Endothelial cell of umbilical vein (primary cell): ENCODE measurements at regions not wholly inside any gene's neighbourhood (a gene's known extent, or its start where the extent isn't known, plus 50 kb on each side); places are given as distances from the start of the nearest gene placed in this dataset.

ENCODE experiments used
- BruUV-seq: library from RNA; stranded (reverse); fragments of 400-500 nt; replicated peaks from 2 replicates; lab custom pipeline; 2021; lab: Mats Ljungman, UMichigan
- CTCF ChIA-PET: fragments of 300-600, 350-600 bp; sonication (Branson Sonifier 250); formaldehyde crosslinking; loops from one replicate; lab custom pipeline; 2021; ENCODE audit warnings: antibody characterized with exemption, inconsistent platforms; lab: Charles Lee
- POLR2A ChIA-PET: fragments of 300-600, 350-600 bp; sonication (Branson Sonifier 250); formaldehyde crosslinking; loops from one replicate; lab custom pipeline; 2021; ENCODE audit warnings: antibody characterized with exemption, inconsistent platforms; lab: Charles Lee
- DNase-seq: peaks from one replicate; pipeline ENCODE4 v3.0.0-alpha.2; 2011; ENCODE audit warnings: low read depth, low spot score
- FAIRE-seq: peaks from 2 replicates; lab custom pipeline; 2011; peaks lifted over from hg19 to GRCh38; lab: Jason Lieb, UNC
- H2AFZ ChIP-seq: 2 replicates; pipeline ENCODE4 v1.6.0; 2012; ENCODE audit warnings: low read depth, low read length, control low read depth, inconsistent platforms
- H3K27ac ChIP-seq: 2 replicates; pipeline ENCODE4 v1.5.1; 2011; ENCODE audit warnings: low read depth, mild to moderate bottlenecking, control low read depth, low read length, moderate library complexity; ENCODE audit not compliant: insufficient read depth
- H3K27me3 ChIP-seq, 2 experiments: 2 replicates each; pipeline versions ENCODE4 v1.6.0 to v1.6.1; 2011; ENCODE audit warnings: low read length in 2 of 2, mixed read lengths in 1 of 2; ENCODE audit not compliant: control insufficient read depth in 2 of 2, insufficient read depth in 2 of 2
- H3K36me3 ChIP-seq, 2 experiments: 2 replicates in 1 of 2; 3 replicates in 1 of 2; pipeline ENCODE4 v1.5.1; 2011; ENCODE audit warnings: low read length in 2 of 2, mild to moderate bottlenecking in 1 of 2, moderate library complexity in 1 of 2; ENCODE audit not compliant: control insufficient read depth in 2 of 2, insufficient read depth in 2 of 2; ENCODE audit errors: extremely low read depth in 1 of 2
- H3K4me1 ChIP-seq: 3 replicates; pipeline ENCODE4 v1.5.1; 2011; ENCODE audit warnings: mild to moderate bottlenecking, low read length; ENCODE audit not compliant: control insufficient read depth, insufficient read depth; ENCODE audit errors: extremely low read depth
- H3K4me2 ChIP-seq: 2 replicates; pipeline ENCODE4 v1.6.1; 2011; ENCODE audit warnings: low read length, control low read depth, mixed read lengths; ENCODE audit not compliant: insufficient read depth
- H3K4me3 ChIP-seq, 3 experiments: fragments of 200-600 bp in 1 of 3; sonication (generic), shearing (Covaris generic) in 1 of 3; replicated peaks in 1 of 3; 2 replicates each; pipeline ENCODE4 v1.5.1; 2011 to 2016; ENCODE audit warnings: control low read depth in 3 of 3, low read length in 3 of 3, mild to moderate bottlenecking in 2 of 3, inconsistent platforms in 1 of 3, low read depth in 1 of 3, moderate library complexity in 1 of 3; ENCODE audit not compliant: insufficient read depth in 1 of 3
- H3K79me2 ChIP-seq: 2 replicates; pipeline ENCODE4 v1.6.0; 2012; ENCODE audit warnings: low read length, inconsistent platforms; ENCODE audit not compliant: control insufficient read depth, insufficient read depth
- H3K9ac ChIP-seq: replicated peaks from 2 replicates; pipeline ENCODE3; 2011; ENCODE audit warnings: low read length, control low read depth; ENCODE audit not compliant: insufficient read depth; ENCODE audit errors: extremely low read depth
- H3K9me1 ChIP-seq: replicated peaks from 3 replicates; pipeline ENCODE4 v1.6.0; 2011; ENCODE audit warnings: mild to moderate bottlenecking, low read length; ENCODE audit not compliant: control insufficient read depth, insufficient read depth; ENCODE audit errors: extremely low read depth
- H3K9me3 ChIP-seq: replicated peaks from 2 replicates; pipeline ENCODE4 v1.5.1; 2012; ENCODE audit warnings: low read length, inconsistent platforms; ENCODE audit not compliant: control insufficient read depth, insufficient read depth
- H4K20me1 ChIP-seq: replicated peaks from 2 replicates; pipeline ENCODE3; 2011; ENCODE audit warnings: mild to moderate bottlenecking, low read length; ENCODE audit not compliant: control insufficient read depth, insufficient read depth; ENCODE audit errors: extremely low read depth
- CTCF ChIP-seq, 2 donors: IDR thresholded peaks; 1 replicate in 1 of 2; 2 replicates in 1 of 2; pipeline ENCODE4 v1.5.1; 2011; ENCODE audit warnings: low read length in 2 of 2, mild to moderate bottlenecking in 2 of 2, moderate library complexity in 2 of 2, control low read depth in 1 of 2, inconsistent platforms in 1 of 2, low read depth in 1 of 2; ENCODE audit not compliant: insufficient read depth in 1 of 2; ENCODE audit errors: extremely low read depth in 1 of 2
- EZH2 ChIP-seq: IDR thresholded peaks from 2 replicates; pipeline ENCODE4 v1.6.1; 2012; ENCODE audit warnings: borderline replicate concordance, low read depth, mild to moderate bottlenecking, moderate library complexity, low read length, inconsistent platforms; ENCODE audit not compliant: severe bottlenecking
- FOS ChIP-seq: IDR thresholded peaks from 2 replicates; pipeline ENCODE4 v1.6.1; 2011; ENCODE audit warnings: mild to moderate bottlenecking, low read length, moderate library complexity, borderline replicate concordance; ENCODE audit not compliant: insufficient read depth
- GATA2 ChIP-seq: IDR thresholded peaks from 2 replicates; pipeline ENCODE4 v1.7.0; 2011; ENCODE audit warnings: low read depth, mild to moderate bottlenecking, moderate library complexity, mixed read lengths, low read length; ENCODE audit not compliant: insufficient read length, insufficient read depth
- JUN ChIP-seq: IDR thresholded peaks from 2 replicates; pipeline ENCODE4 v1.6.1; 2011; ENCODE audit warnings: borderline replicate concordance, low read depth; ENCODE audit not compliant: insufficient read length, insufficient read depth
- MAX ChIP-seq: IDR thresholded peaks from 2 replicates; pipeline ENCODE4 v1.6.1; 2011; ENCODE audit not compliant: insufficient read depth, insufficient read length
- MYC ChIP-seq: IDR thresholded peaks from one replicate; pipeline ENCODE4 v1.6.1; 2011; ENCODE audit warnings: mild to moderate bottlenecking, low read depth, low read length
- POLR2A ChIP-seq: IDR thresholded peaks from 2 replicates; pipeline ENCODE4 v1.6.1; 2012; ENCODE audit warnings: low read depth, mild to moderate bottlenecking, control low read depth, low read length
- POLR2AphosphoS5 ChIP-seq: IDR thresholded peaks from 2 replicates; pipeline ENCODE4 v1.6.1; 2012; ENCODE audit warnings: low read depth, mild to moderate bottlenecking, control low read depth, low read length, moderate library complexity; ENCODE audit not compliant: insufficient read depth
- dilution Hi-C: fragments of 300-500 bp; cut with MboI; formaldehyde crosslinking; loops from one replicate; pipeline ENCODE4 v1.15.0; 2019; ENCODE audit warnings: low sequenced_read_pairs; ENCODE audit not compliant: extremely low pct_ligation_motif_present
- intact Hi-C: fragments of 100-400 bp; cut with micrococcal nuclease; formaldehyde crosslinking; loops from one replicate; pipeline ENCODE4 v1.10.0; 2022

- H2AFZ ChIP-seq = no peak overlapping the region
- H3K9me3 ChIP-seq = no peaks in the 10 kb centered on the region
- H3K4me2 ChIP-seq = no peak overlapping the region
- dilution Hi-C loops (no loop called here), intact Hi-C loops (no loop called here)
- H4K20me1 ChIP-seq = no peaks in the 10 kb centered on the region
- H3K36me3 ChIP-seq = no peaks in the 10 kb centered on the region
- ChIA-PET POLR2A (no interaction called here), CTCF (no interaction called here)
- H3K4me3 ChIP-seq = no peak overlapping the region
- no TSS peak for BruUV-seq
- FAIRE-seq (no peak), DNase-seq (no peak)
- no peak overlapping the region for H3K9ac ChIP-seq
- H3K27ac ChIP-seq = no peak overlapping the region
- H3K79me2 ChIP-seq = no peaks in the 10 kb centered on the region
- H3K27me3 ChIP-seq = no peaks in the 10 kb centered on the region
- H3K4me1 ChIP-seq = no peaks in the 10 kb centered on the region
- no peaks in the 10 kb centered on the region for H3K9me1 ChIP-seq
- TF ChIP-seq EZH2 = no peak
Measured at GRCh38 chr20:54353292-54353691, 122.1 kb upstream of the DOK5 start.

GRCh38 chr20:54355631-54356280, 119.6 kb upstream of the DOK5 start:
- dilution Hi-C loops = no loop called here
- FAIRE-seq (no peak), DNase-seq (no peak)
- ChIA-PET CTCF (no interaction called here), POLR2A (no interaction called here)
- Histone ChIP-seq H3K9me3 (no peaks in the 10 kb centered on the region), H3K4me2 (no peak overlapping the region), H2AFZ (no peak overlapping the region), H3K9me1 (no peaks in the 10 kb centered on the region), H3K27ac (no peak overlapping the region), H3K4me3 (no peak overlapping the region), H3K79me2 (no peaks in the 10 kb centered on the region), H3K4me1 (no peaks in the 10 kb centered on the region), H3K9ac (no peak overlapping the region), H3K27me3 (no peaks in the 10 kb centered on the region), H4K20me1 (no peaks in the 10 kb centered on the region), H3K36me3 (no peaks in the 10 kb centered on the region)
- TF ChIP-seq MYC = no peak
- TF ChIP-seq GATA2 = no peak
- no peak for TF ChIP-seq POLR2A
- TF ChIP-seq MAX = no peak
- no peak for TF ChIP-seq CTCF (IDR thresholded peaks at IDR 0.05; ENCODE audit: extremely low read depth in 1 of 2, insufficient read depth in 1 of 2, low read depth in 1 of 2, low read length in 2 of 2)
- no peak for TF ChIP-seq FOS
- no peak for TF ChIP-seq POLR2AphosphoS5
- no peak for TF ChIP-seq EZH2
- TF ChIP-seq JUN = no peak
- BruUV-seq = no TSS peak
- intact Hi-C loops = no loop called here
